ENCODE measurements at regions not wholly inside any gene's neighbourhood (a gene's known extent, or its start where the extent isn't known, plus 50 kb on each side); places are given as distances from the start of the nearest gene placed in this dataset.

- Histone ChIP-seq H3K9me3 (no peaks in the 10 kb centered on the region), H3K27me3 (no peaks in the 10 kb centered on the region), H3K4me1 (no peaks in the 10 kb centered on the region), H3K4me3 (replicated peaks in 1 of 3) (no peak overlapping the region), H3K36me3 (no peaks in the 10 kb centered on the region), H3K27ac (no peak overlapping the region)
- intact Hi-C loops (cut with DNase I), result no loop called here
- DNase-seq, result no peak
- WGBS, 2 donors, result 93% methylated on average over 3 of the region's 3 CpGs
- TF ChIP-seq CTCF (IDR thresholded peaks at IDR 0.05), result no peak
- TF ChIP-seq POLR2A (IDR thresholded peaks at IDR 0.05), result no peak
These were observed 231.7 kb upstream of the MAN1A1 start for GRCh38 chr6:119581220-119581619.

- Histone ChIP-seq H3K27ac (no peak overlapping the region), H3K4me1 (no peaks in the 10 kb centered on the region), H3K9me3 (no peaks in the 10 kb centered on the region), H3K36me3 (no peaks in the 10 kb centered on the region), H3K4me3 (replicated peaks in 1 of 3) (no peak overlapping the region), H3K27me3 (no peaks in the 10 kb centered on the region)
- 84 to 90% methylated on average over 2 of the region's 2 CpGs for WGBS, 2 donors
- no peak for DNase-seq
- intact Hi-C loops (cut with DNase I), result no loop called here
- TF ChIP-seq CTCF (IDR thresholded peaks at IDR 0.05), result no peak
- no peak for TF ChIP-seq POLR2A (IDR thresholded peaks at IDR 0.05)
These were observed 226.2 kb upstream of the MAN1A1 start for GRCh38 chr6:119575721-119576120.

- WGBS, 2 donors, result 88 to 91% methylated on average over 2 of the region's 2 CpGs
- Histone ChIP-seq H3K9me3 (no peaks in the 10 kb centered on the region), H3K36me3 (no peaks in the 10 kb centered on the region), H3K27ac (no peak overlapping the region), H3K4me1 (no peaks in the 10 kb centered on the region), H3K27me3 (no peaks in the 10 kb centered on the region), H3K4me3 (replicated peaks in 1 of 3) (no peak overlapping the region)
- intact Hi-C loops (cut with DNase I), result no loop called here
- no peak for DNase-seq
- no peak for TF ChIP-seq CTCF (IDR thresholded peaks at IDR 0.05)
- TF ChIP-seq POLR2A (IDR thresholded peaks at IDR 0.05), result no peak
These were observed 219.0 kb upstream of the MAN1A1 start for GRCh38 chr6:119568580-119568979.

GRCh38 chr6:119566546-119567260, 217.1 kb upstream of the MAN1A1 start:
- no peaks in the 10 kb centered on the region for H3K27me3 ChIP-seq
- no peaks in the 10 kb centered on the region for H3K36me3 ChIP-seq
- TF ChIP-seq CTCF (IDR thresholded peaks at IDR 0.05) (no peak), POLR2A (IDR thresholded peaks at IDR 0.05) (no peak)
- H3K4me3 ChIP-seq (replicated peaks in 1 of 3), result no peak overlapping the region
- 95 to 96% methylated on average over 19 of the region's 19 CpGs for WGBS, 2 donors
- no peak overlapping the region for H3K27ac ChIP-seq
- H3K9me3 ChIP-seq, result no peaks in the 10 kb centered on the region
- intact Hi-C loops (cut with DNase I), result no loop called here
- H3K4me1 ChIP-seq, result no peaks in the 10 kb centered on the region
- no peak for DNase-seq

- WGBS, 2 donors, result 78% methylated on average over 3 of the region's 3 CpGs
- no peaks in the 10 kb centered on the region for H3K4me1 ChIP-seq
These were observed 216.3 kb upstream of the MAN1A1 start for GRCh38 chr6:119565893-119566292.

More at GRCh38 chr6:119565893-119566292, 216.3 kb upstream of the MAN1A1 start:
- Histone ChIP-seq H3K27ac (no peak overlapping the region), H3K4me3 (replicated peaks in 1 of 3) (no peak overlapping the region), H3K27me3 (no peaks in the 10 kb centered on the region), H3K36me3 (no peaks in the 10 kb centered on the region), H3K9me3 (no peaks in the 10 kb centered on the region)
- TF ChIP-seq POLR2A (IDR thresholded peaks at IDR 0.05) (no peak), CTCF (IDR thresholded peaks at IDR 0.05) (no peak)
- no peak for DNase-seq
- intact Hi-C loops (cut with DNase I), result no loop called here
